ENCODE measurements at regions not wholly inside any gene's neighbourhood (a gene's known extent, or its start where the extent isn't known, plus 50 kb on each side); places are given as distances from the start of the nearest gene placed in this dataset.

DNA sequence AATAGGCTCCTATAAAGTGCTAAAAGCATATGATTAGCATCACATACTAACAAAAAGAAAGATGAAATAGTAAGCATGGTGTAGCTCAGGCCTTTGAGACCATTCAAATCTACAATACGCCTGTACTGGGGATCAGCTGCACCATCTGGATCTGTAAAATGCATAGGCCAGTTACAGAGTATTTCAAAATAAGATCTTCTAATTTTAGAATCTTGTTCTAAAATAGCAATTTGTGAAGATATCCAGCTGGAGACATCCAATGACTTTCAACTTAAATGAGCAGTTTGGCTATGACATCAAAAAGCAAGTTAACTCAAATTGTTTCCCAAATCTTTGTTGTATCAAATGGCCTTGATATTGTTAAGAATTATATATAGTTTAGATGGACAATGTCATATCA is 386.3 kb downstream of the MRPS30 start:
- DNase-seq (ENCODE audit: low read depth in 4 of 4, low spot score in 3 of 4): no peak
